GM12878 (cell line): ENCODE measurements at regions not wholly inside any gene's neighbourhood (a gene's known extent, or its start where the extent isn't known, plus 50 kb on each side); places are given as distances from the start of the nearest gene placed in this dataset.
A peak's percentile ranks its signal among the peaks of the same experiment; 100 is the strongest.

Experiments
- ATAC-seq: fragments of 200-7000 bp; cut with Tn5 transposase; 3 replicates; pipeline ENCODE4 v1.9.1; 2020; ENCODE audit warnings: mild to moderate bottlenecking, moderate library complexity
- BruUV-seq: library from RNA; stranded (reverse); fragments of 400-500 nt; replicated peaks from 2 replicates; lab custom pipeline; 2021; lab: Mats Ljungman, UMichigan
- CTCF ChIA-PET: fragments of 300-600 bp; sonication (Branson Sonifier 250); formaldehyde crosslinking; extraction: SDS; loops from one replicate; lab custom pipeline; 2021; ENCODE audit warnings: inconsistent platforms; lab: Yijun Ruan, JAX
- POLR2A ChIA-PET: fragments of 350-600 bp; formaldehyde crosslinking; extraction: SDS; loops from one replicate; lab custom pipeline; 2021; ENCODE audit warnings: inconsistent platforms; lab: Charles Lee
- RAD21 ChIA-PET: fragments of 300-600 bp; sonication (Branson Sonifier 250); formaldehyde crosslinking; loops from one replicate; lab custom pipeline; 2023; ENCODE audit warnings: antibody characterized with exemption; ENCODE audit not compliant: unreplicated experiment; lab: Charles Lee
- SMC1A ChIA-PET: fragments of 300-600 bp; sonication (Branson Sonifier 250); formaldehyde crosslinking; loops from one replicate; lab custom pipeline; 2023; ENCODE audit not compliant: unreplicated experiment, uncharacterized antibody; lab: Charles Lee
- DNase-seq: peaks from one replicate; pipeline ENCODE4 v3.0.0-alpha.2; 2011; ENCODE audit warnings: low read depth, low spot score
- FAIRE-seq: peaks from 3 replicates; lab custom pipeline; 2011; peaks lifted over from hg19 to GRCh38; lab: Jason Lieb, UNC
- H2AFZ ChIP-seq: 2 replicates; pipeline ENCODE4 v1.6.0; 2011; ENCODE audit warnings: low read depth, low read length, control low read depth; ENCODE audit not compliant: control insufficient read depth
- H3K27ac ChIP-seq: 2 replicates; pipeline ENCODE4 v1.5.1; 2011; ENCODE audit warnings: control low read depth; ENCODE audit not compliant: control insufficient read depth, insufficient read depth
- H3K27me3 ChIP-seq, 2 experiments: replicated peaks in 1 of 2; 2 replicates each; pipeline versions ENCODE4 v1.6.0 to v1.6.1; 2011; ENCODE audit warnings: low read length in 1 of 2; ENCODE audit not compliant: control insufficient read depth in 2 of 2, insufficient read depth in 2 of 2
- H3K36me3 ChIP-seq, 2 experiments: 2 replicates each; pipeline ENCODE4 v1.5.1; 2011; ENCODE audit warnings: low read length in 1 of 2; ENCODE audit not compliant: control insufficient read depth in 2 of 2, insufficient read depth in 2 of 2
- H3K4me1 ChIP-seq: 2 replicates; pipeline ENCODE4 v1.6.1; 2011; ENCODE audit warnings: mild to moderate bottlenecking, low read length, moderate library complexity, mixed read lengths; ENCODE audit not compliant: control insufficient read depth, insufficient read depth
- H3K4me2 ChIP-seq: 2 replicates; pipeline ENCODE4 v1.6.0; 2011; ENCODE audit warnings: control low read depth; ENCODE audit not compliant: control insufficient read depth, insufficient read depth
- H3K4me3 ChIP-seq: fragments of 200-600 bp; sonication (generic); 2 replicates; pipeline ENCODE4 v1.5.1; 2016
- H3K79me2 ChIP-seq: 2 replicates; pipeline ENCODE4 v1.6.0; 2011; ENCODE audit warnings: low read length; ENCODE audit not compliant: control insufficient read depth, insufficient read depth
- H3K9ac ChIP-seq: 2 replicates; pipeline ENCODE4 v1.8.0; 2011; ENCODE audit warnings: low read length, control low read depth, mixed read lengths; ENCODE audit not compliant: control insufficient read depth, insufficient read depth
- H3K9me3 ChIP-seq: replicated peaks from 3 replicates; pipeline ENCODE4 v1.5.1; 2011; ENCODE audit warnings: mild to moderate bottlenecking, low read length; ENCODE audit not compliant: control insufficient read depth, insufficient read depth
- H4K20me1 ChIP-seq: 2 replicates; pipeline ENCODE4 v1.6.0; 2011; ENCODE audit not compliant: control insufficient read depth, insufficient read depth
- CHD2 ChIP-seq: IDR thresholded peaks from 2 replicates; pipeline ENCODE4 v1.6.1; 2011; ENCODE audit warnings: low read depth, low read length, improper control_type of control experiment, borderline replicate concordance
- HDAC2 ChIP-seq: fragments of 200-600 bp; sonication (generic); IDR thresholded peaks from 2 replicates; pipeline ENCODE4 v1.6.1; 2017
- MYC ChIP-seq: IDR thresholded peaks from 2 replicates; pipeline ENCODE4 v1.6.1; 2011; ENCODE audit warnings: mild to moderate bottlenecking, low read length, moderate library complexity, inconsistent platforms; ENCODE audit not compliant: insufficient read depth, insufficient replicate concordance, insufficient read length, severe bottlenecking
- YBX1 ChIP-seq: fragments of 450-650 bp; IDR thresholded peaks from 2 replicates; pipeline ENCODE4 v1.6.1; 2016; ENCODE audit warnings: antibody characterized with exemption
- YY1 ChIP-seq: IDR thresholded peaks from 2 replicates; pipeline ENCODE4 v1.6.1; 2011; ENCODE audit warnings: low read depth, mild to moderate bottlenecking, low read length
- ZBED1 ChIP-seq: IDR thresholded peaks from 2 replicates; pipeline ENCODE4 v1.6.1; 2016; ENCODE audit warnings: borderline replicate concordance
- WGBS: methylation state at CpG from one replicate; pipeline ENCODE4 v1.1.6; 2016; ENCODE audit warnings: low lambda C conversion rate; ENCODE audit not compliant: insufficient replicate concordance, insufficient coverage; ENCODE audit errors: missing lambda C conversion rate; 5-methylcytosine and 5-hydroxymethylcytosine counted together
- in situ Hi-C: fragments of 300-500 bp; cut with MboI; formaldehyde crosslinking; loops from 9 replicates; pipeline ENCODE4 v1.14.3; 2018; ENCODE audit warnings: mixed read lengths
- intact Hi-C: fragments of 100-400 bp; cut with micrococcal nuclease; formaldehyde crosslinking; loops from one replicate; pipeline ENCODE4 v1.14.2; 2022; ENCODE audit not compliant: unreplicated experiment

DNA sequence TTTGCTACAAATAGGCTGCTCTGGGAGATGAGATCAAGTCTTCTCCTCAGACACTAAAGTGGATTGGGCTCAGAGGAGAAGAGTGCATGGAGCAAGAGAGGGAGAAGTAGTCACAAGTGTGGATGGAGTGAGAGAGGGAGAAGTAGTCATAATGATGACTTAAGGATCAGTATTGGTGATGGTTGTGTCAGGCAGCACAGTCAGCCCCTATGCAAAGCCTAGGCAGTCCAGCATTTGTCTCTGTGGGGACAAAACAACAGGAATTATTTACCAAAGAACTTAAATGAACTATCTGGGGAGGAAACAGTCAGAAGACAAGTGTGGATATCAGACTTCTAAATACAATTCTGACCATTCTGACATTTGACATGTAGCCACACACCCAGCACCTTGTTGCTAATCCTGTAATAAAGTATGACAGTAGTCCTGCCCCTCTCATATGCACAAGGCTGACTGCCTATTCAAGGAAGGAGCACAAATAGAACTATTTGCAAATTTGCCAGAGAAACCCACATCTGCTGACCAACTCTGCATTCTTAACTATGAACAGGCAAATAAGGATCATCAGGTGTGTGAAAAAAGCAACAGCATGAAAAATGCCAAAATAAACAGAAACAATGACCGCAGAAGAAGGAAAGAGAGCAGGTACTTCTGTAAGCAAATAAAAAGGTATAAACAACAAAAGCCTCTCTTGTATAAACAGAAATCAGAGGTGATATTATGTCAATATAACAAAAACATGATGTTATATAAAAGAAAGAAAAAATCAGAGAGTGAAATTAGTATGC, 1597.9 kb upstream of the ACVR2A start:
- ChIA-PET RAD21 (interaction anchor here (0.9 kb wide), 1 partner anchor 19 kb away, joined by 3 read pairs; no protein-coding TSS in a partner anchor), POLR2A (no interaction called here), CTCF (interaction anchor here (1.0 kb wide), 1 partner anchor 13 kb away, joined by 3 read pairs; no protein-coding TSS in a partner anchor), SMC1A (interaction anchor here (0.6 to 1.5 kb wide), 4 partner anchors 10 to 106 kb away, joined by 3 read pairs; no protein-coding TSS in a partner anchor)
- Histone ChIP-seq H3K79me2 (no peaks in the 10 kb centered on the region), H3K4me1 (no peaks in the 10 kb centered on the region), H3K27ac (no peak overlapping the region), H3K9ac (no peak overlapping the region), H3K4me2 (no peak overlapping the region), H3K9me3 (no peaks in the 10 kb centered on the region), H3K27me3 (no peaks in the 10 kb centered on the region), H3K4me3 (no peak overlapping the region), H3K36me3 (no peaks in the 10 kb centered on the region), H4K20me1 (no peaks in the 10 kb centered on the region), H2AFZ (no peak overlapping the region)
- WGBS, result 4% methylated on average over 1 of the region's 1 CpG
- ATAC-seq, result peak; percentile 53
- in situ Hi-C loops, result no loop called here
- TF ChIP-seq ZBED1, result no peak
- no peak for TF ChIP-seq HDAC2
- no peak for TF ChIP-seq YY1
- no peak for TF ChIP-seq MYC
- no peak for TF ChIP-seq YBX1
- no peak for TF ChIP-seq CHD2
- FAIRE-seq, result peak; percentile 7
- intact Hi-C loops, result no loop called here
- DNase-seq, result no peak
- no TSS peak for BruUV-seq
